Hepatic stellate cell (primary cell): ENCODE measurements at regions not wholly inside any gene's neighbourhood (a gene's known extent, or its start where the extent isn't known, plus 50 kb on each side); places are given as distances from the start of the nearest gene placed in this dataset.

Experiments
- DNase-seq: peaks from one replicate; pipeline ENCODE4 v3.0.0; 2011; ENCODE audit warnings: low spot score

GRCh38 chr6:156351346-156351966, 425.7 kb upstream of the ARID1B start:
- no peak for DNase-seq

- no peak for DNase-seq
Observed at GRCh38 chr6:156350337-156350736, 426.8 kb upstream of the ARID1B start.

- no peak for DNase-seq
Observed at GRCh38 chr6:156348849-156349248, 428.3 kb upstream of the ARID1B start.

- DNase-seq: no peak
Observed at GRCh38 chr6:156348424-156348823, 428.8 kb upstream of the ARID1B start.

- no peak for DNase-seq
Observed at GRCh38 chr6:156347656-156348055, 429.5 kb upstream of the ARID1B start.

- DNase-seq: no peak
Observed at GRCh38 chr6:156347246-156347645, 429.9 kb upstream of the ARID1B start.

GRCh38 chr6:156345700-156346099, 431.5 kb upstream of the ARID1B start:
- DNase-seq: no peak

- no peak for DNase-seq
Observed at GRCh38 chr6:156344491-156344890, 432.7 kb upstream of the ARID1B start.

GRCh38 chr6:156337801-156338200, 439.4 kb upstream of the ARID1B start:
- no peak for DNase-seq

- DNase-seq: no peak
Observed at GRCh38 chr6:156336733-156337132, 440.4 kb upstream of the ARID1B start.

GRCh38 chr6:156336089-156336488, 441.1 kb upstream of the ARID1B start:
- DNase-seq: no peak

GRCh38 chr6:156334966-156335365, 442.2 kb upstream of the ARID1B start:
- no peak for DNase-seq

GRCh38 chr6:156319707-156320106, 457.5 kb upstream of the ARID1B start:
- DNase-seq: no peak

GRCh38 chr6:156316583-156317125, 460.5 kb upstream of the ARID1B start:
- no peak for DNase-seq

- DNase-seq: no peak
Observed at GRCh38 chr6:156315146-156315545, 462.0 kb upstream of the ARID1B start.

- DNase-seq: no peak
Observed at GRCh38 chr6:156313037-156313436, 464.1 kb upstream of the ARID1B start.

GRCh38 chr6:156311291-156311690, 465.9 kb upstream of the ARID1B start:
- DNase-seq: no peak

GRCh38 chr6:156310701-156311100, 466.5 kb upstream of the ARID1B start:
- no peak for DNase-seq

- DNase-seq: no peak
Observed at GRCh38 chr6:156309017-156309416, 468.2 kb upstream of the ARID1B start.

GRCh38 chr6:156308604-156309003, 468.6 kb upstream of the ARID1B start:
- DNase-seq: no peak

GRCh38 chr6:156306531-156306930, 470.6 kb upstream of the ARID1B start:
- no peak for DNase-seq

GRCh38 chr6:156283091-156283490, 494.1 kb upstream of the ARID1B start:
- no peak for DNase-seq

- no peak for DNase-seq
Observed at GRCh38 chr6:156282087-156282486, 495.1 kb upstream of the ARID1B start.

GRCh38 chr6:156281266-156281665, 495.9 kb upstream of the ARID1B start:
- no peak for DNase-seq
